ENCODE measurements at regions not wholly inside any gene's neighbourhood (a gene's known extent, or its start where the extent isn't known, plus 50 kb on each side); places are given as distances from the start of the nearest gene placed in this dataset.

GRCh38 chr1:70779571-70779970 is 268.0 kb downstream of the PTGER3 start:
- TF ChIP-seq, protein P1, sequence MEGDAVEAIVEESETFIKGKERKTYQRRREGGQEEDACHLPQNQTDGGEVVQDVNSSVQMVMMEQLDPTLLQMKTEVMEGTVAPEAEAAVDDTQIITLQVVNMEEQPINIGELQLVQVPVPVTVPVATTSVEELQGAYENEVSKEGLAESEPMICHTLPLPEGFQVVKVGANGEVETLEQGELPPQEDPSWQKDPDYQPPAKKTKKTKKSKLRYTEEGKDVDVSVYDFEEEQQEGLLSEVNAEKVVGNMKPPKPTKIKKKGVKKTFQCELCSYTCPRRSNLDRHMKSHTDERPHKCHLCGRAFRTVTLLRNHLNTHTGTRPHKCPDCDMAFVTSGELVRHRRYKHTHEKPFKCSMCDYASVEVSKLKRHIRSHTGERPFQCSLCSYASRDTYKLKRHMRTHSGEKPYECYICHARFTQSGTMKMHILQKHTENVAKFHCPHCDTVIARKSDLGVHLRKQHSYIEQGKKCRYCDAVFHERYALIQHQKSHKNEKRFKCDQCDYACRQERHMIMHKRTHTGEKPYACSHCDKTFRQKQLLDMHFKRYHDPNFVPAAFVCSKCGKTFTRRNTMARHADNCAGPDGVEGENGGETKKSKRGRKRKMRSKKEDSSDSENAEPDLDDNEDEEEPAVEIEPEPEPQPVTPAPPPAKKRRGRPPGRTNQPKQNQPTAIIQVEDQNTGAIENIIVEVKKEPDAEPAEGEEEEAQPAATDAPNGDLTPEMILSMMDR (IDR thresholded peaks at IDR 0.05 in 2 of 3, conservative IDR thresholded peaks at IDR 0.05 in 1 of 3; ENCODE audit: control insufficient read depth in 2 of 3, extremely low read depth in 1 of 3, insufficient read depth in 1 of 3, low read depth in 3 of 3, low read length in 3 of 3): no peak
- TF ChIP-seq ZNF207 (IDR thresholded peaks at IDR 0.05; ENCODE audit: borderline replicate concordance) (no peak), FOXK2 (IDR thresholded peaks at IDR 0.05) (no peak), SKIL (IDR thresholded peaks at IDR 0.05; ENCODE audit: low read depth, poor library complexity, severe bottlenecking) (no peak), RFX5 (IDR thresholded peaks at IDR 0.05; ENCODE audit: low read depth, low read length) (no peak)
- TF ChIP-seq, protein P2, sequence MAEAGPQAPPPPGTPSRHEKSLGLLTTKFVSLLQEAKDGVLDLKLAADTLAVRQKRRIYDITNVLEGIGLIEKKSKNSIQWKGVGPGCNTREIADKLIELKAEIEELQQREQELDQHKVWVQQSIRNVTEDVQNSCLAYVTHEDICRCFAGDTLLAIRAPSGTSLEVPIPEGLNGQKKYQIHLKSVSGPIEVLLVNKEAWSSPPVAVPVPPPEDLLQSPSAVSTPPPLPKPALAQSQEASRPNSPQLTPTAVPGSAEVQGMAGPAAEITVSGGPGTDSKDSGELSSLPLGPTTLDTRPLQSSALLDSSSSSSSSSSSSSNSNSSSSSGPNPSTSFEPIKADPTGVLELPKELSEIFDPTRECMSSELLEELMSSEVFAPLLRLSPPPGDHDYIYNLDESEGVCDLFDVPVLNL (IDR thresholded peaks at IDR 0.05; ENCODE audit: low read depth, low read length): no peak

Measured in GM12878 (cell line).